HG03139 (cell line): ENCODE measurements at regions not wholly inside any gene's neighbourhood (a gene's known extent, or its start where the extent isn't known, plus 50 kb on each side); places are given as distances from the start of the nearest gene placed in this dataset.
A peak's percentile ranks its signal among the peaks of the same experiment; 100 is the strongest.

ENCODE experiments used
- ATAC-seq: cut with Tn5 transposase; IDR thresholded peaks from one replicate; pipeline ENCODE4 v1.9.1; 2021; ENCODE audit not compliant: unreplicated experiment

DNA sequence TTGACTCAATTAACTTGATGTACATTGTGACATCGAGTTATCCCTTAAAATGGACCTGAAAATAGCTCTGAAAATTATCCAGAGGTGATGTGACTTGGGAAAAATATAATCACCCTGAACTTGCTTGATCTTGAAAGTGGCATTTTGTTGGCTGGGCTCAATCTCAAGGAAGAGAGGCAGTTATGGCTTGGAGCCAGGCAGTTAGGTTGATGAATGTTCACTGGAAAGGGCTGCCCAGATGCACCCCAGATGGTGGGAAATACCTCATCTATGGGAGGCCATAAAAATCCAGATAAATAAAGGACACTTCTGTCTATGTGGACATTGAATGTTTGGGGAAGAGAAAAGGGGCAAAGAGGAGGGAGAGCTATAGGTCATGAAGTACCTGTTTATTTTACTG is 55.7 kb upstream of the OR5AN1 start:
- ATAC-seq: no peak

DNA sequence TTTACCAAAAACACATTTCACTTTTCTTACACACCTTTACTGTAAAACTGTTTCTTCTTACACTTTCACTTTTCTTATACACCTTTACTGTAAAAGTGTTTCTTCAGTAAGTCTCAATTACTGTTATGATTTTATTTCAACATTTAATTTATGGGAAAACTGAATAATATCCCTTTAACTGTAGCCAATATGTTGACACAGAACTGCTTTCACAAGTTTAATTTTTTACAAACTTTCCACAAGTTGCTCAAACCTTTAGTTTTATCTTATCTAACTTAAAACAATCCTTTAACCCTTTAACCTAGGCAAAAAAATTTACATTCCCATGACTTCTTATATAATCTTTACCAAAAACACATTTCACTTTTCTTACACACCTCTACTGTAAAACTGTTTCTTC is 63.3 kb upstream of the OR5AN1 start:
- ATAC-seq: no peak

DNA sequence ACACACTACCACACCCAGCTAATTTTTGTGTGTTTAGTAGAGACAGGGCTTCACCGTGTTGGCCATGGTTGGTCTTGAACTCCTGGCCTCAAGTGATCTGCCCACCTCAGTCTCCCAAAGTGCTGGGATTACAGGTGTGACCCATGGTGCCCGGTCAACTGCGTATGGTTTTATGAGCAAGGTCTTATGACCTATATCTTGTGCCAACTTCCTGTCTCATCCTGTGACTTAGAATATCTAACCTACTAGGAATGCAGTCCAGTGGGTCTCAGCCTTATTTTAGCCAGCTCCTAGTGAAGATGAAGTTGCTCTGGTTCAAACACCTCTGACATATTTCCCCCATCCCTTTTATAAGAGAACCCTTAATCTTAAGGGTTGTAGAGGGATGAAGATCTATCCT is 66.1 kb upstream of the OR5AN1 start:
- no peak for ATAC-seq

DNA sequence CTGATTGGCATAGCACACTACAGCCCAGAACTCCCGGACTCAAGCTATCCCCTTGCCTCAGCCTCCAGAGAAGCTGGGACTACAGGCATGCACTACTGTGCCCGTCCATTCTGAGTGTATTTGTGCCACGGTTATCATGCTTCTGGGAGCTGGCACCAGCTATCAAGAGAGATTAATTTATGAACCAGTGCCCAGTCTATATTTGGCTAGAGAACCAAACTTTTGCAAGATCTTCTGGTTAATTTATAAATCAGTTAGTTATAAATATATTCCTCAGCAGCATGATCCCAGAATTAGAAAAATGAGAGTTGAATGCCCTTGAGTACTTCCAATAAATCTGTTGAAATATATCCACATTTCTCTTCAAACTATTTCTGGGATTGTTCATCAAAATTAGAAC is 67.5 kb upstream of the OR5AN1 start:
- ATAC-seq: no peak

DNA sequence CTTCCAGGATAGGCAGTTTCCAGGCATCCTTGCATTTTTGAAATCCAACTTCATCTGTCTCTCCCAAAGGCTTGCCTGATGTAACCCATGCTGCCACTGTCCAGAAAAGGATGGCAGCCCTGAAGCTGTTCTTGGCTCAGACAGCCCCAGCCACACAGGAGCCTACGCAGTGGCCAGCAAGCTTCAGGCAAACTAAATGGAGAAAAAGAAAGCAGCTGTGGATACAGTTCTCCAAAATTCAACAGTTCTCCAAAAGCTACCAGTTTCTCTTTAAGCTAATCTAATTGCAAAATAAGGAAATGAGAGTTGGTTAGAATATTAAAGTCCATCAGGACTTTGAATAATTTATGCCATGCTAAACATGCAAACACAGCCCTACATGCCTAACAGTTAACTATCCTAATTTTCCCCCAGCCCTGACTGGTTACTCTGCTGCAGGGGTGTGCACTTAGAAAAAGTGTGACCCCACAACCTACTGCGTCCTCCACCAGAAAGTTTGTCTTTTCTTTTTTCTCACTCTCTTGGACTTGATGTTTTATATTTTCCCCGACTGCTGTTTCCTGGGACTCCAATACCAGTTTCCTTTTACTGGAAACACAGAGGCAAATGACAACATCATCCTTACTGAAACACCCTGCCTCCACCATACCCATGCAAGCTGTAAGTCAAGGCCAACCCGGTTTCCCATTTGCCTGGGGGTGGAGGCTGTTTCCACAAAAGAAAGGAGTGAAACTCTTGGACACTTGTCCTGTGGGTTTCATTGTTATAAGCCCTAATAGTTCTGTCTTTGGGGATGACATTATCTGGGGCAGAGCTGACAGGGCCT is 69.1 kb upstream of the OR5AN1 start:
- no peak for ATAC-seq

DNA sequence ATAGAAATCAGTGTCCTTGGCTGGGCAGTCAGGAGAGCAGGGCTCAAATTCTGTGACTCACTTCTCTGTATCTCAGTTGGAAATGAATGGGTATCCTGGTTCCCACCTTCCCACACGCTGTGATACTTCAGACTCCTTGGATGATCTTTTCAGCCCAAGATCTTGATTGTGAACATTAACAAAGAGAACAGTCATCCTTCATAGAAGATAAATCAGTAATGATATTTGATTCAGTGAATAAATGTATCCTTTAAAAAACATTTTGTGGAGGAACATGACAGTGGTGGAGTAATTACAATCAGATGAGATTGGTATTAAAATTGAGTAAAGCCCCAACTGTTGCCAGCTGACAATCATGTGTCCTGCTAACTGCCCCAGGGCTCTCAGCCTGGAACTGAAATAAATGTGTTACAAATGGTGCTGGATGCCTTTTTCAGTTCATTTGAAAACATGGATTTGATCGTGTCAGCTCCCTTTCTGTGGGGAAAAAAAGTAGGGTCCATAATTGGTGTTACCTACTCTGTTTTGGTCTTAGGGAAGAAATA is 72.9 kb upstream of the OR5AN1 start:
- ATAC-seq: no peak

DNA sequence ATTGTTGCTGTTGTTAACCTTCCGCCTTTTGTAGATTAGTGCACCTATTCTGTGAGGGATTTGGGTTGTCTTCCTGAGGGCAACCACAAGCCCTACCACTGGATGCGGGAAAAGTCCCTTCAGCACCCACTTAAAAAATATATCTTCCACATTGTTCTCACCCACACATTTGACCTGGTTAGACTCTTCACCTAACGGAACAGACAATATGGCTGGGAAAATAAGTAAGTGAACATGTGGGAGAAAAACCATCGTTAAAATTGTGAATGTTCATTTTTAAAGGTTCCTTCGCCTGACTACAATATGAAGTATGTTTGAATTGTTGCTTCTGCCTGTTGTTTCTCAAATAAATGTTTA is 72.0 kb upstream of the MPEG1 start:
- no peak for ATAC-seq

DNA sequence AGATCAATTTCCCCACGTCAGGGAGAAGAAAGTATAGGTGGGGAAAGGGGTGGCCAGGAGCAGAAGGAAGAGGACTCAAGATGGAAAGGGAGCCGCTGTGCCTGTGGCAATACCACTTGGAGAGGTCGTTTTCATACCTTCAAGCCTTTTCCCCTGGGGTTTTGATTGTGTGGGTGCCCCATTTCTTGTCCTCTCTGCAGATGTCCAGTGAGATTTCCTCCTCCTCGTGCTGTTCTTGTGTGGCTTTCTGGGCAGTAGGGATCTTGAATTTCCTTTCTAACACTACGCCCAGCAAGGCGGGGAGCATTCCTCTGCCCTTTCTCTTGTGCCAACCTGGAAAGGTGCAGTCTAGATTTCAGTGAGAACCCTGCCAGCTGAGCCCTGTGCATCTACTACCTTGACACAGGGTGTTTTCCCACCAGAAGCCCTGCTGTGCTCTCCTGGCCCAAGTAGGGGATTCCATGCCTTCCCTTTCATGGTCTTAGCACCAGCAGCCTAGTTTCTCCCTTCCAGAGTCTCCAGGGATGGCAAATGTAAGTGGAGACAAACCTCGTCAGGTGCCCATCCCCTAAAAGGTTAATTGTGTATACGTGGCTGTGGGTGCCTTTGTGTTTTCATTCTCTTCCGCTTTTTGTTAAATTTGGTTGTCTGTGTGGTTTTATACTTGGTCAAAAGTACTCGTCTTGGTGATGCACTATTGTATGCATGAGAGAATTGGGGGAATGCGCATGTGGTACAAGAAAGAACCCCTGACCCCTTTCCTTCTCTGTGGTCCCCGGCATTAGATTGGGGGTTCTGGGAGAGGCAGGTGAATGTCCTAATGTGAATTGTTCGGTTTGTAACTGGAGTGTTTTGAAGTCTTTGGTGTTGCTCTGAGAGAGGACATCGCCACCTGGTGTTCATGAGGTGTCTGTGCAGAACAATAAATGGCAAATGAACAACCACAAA is 71.4 kb upstream of the MPEG1 start:
- ATAC-seq: peak; percentile 72

DNA sequence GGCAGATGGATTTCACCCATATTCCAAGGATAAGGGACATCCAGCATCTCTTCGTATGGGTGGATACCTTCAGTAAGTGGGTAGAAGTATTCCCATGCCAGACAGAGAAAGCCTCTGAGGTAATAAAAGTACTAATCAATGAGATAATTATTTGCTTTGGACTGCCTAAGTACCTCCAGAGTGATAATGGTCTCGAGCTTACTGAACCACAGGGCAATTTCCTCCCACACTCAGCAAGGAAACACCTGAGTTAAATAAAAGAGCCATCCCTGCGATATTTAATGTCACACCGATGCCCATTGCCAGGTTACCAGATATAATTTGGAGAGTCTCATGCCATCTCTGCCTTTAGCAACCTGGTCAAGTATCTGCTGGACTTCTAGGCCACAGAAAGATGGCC is 70.6 kb upstream of the MPEG1 start:
- ATAC-seq: no peak

DNA sequence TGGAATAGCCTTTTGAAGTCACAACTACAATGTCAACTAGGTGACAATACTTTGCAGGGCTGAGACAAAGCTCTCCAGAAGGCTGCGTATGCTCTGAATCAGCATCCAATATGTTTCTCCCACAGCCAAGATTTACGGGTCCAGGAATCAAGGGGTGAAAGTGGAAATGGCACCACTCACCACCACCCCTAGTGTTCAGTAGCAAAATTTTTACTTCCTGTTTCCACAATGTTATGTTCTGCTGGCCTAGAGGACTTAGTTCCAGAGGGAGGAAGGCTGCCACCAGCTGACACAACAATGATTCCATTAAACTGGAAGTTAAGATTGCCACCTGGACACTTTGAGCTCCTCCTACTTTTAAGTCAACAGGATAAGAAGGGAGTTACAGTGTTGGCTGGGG is 68.5 kb upstream of the MPEG1 start:
- no peak for ATAC-seq

DNA sequence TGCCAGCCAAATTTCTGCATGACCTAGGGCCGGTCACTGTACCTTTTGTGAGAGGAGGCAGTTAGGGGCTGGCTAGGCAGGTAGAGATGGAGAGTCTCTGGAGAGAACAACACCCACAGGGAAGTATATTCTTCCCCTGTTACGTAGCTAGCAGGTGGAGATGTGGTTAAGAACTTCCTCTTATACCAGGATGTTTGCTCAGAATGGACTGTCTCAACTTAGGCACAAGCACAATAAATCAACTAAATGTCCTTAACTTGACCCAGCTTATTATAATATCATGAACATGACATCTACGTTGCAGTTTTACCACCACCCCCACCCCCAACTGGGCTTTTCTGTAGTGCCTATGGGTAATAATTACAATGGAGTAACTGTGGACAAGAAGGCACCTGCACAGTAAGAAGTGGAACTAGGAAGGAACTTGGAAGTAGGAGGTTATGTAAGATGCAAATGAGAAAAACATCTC is 60.7 kb upstream of the MPEG1 start:
- ATAC-seq: peak; percentile 89

DNA sequence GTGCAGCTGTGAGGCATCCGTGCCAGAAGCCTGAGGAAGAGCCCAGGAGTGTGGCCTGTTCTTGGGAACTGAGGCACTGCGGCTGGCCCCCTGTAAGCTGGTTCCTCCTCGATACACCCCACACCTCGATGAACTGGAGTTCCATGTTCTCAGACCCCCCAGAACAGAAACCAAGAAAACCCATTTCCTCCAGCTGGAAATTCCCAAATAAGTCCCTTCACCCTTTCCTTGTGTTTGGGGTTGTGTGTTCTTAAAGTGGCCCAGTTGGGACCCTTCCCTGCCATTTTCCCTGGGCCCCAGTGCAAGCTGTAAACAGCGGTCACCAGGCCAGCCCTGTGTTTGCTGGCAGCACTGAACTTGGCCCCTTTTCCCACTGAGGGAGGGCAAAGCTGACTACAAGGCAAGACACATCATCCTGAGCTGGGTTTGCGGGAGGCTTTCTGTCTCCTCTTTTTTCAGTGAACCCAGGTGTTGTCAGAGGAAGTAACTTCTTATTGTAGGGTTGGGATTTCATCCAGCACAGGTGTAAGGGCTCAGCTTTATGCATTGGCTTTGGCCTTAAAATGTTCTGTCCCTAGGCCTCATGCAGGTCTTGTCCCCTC is 60.1 kb upstream of the MPEG1 start:
- no peak for ATAC-seq

DNA sequence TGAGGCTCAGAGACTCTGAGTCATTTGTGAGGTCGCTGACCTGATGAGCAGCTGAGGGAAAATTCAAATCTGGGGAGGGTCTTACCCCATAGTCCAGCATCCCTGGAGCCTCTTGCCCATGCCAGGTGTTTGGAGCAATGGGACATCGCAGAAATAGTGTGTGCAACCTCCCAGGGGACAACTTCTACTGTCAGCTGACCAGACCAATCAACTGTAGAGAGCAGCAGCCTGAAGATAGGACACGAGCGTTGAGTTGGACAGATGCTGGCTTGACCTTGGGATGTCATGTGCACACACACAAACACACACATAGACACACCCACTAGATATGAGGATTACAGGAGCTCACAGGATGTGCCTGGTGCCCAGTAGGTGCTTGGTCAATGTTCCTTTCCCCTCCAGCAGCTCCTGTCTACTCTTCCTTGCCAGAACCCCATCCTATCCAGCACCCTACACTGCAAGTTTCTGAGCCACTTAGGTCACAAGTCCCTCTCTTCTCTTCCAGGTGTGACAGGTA is 59.1 kb upstream of the MPEG1 start:
- no peak for ATAC-seq

DNA sequence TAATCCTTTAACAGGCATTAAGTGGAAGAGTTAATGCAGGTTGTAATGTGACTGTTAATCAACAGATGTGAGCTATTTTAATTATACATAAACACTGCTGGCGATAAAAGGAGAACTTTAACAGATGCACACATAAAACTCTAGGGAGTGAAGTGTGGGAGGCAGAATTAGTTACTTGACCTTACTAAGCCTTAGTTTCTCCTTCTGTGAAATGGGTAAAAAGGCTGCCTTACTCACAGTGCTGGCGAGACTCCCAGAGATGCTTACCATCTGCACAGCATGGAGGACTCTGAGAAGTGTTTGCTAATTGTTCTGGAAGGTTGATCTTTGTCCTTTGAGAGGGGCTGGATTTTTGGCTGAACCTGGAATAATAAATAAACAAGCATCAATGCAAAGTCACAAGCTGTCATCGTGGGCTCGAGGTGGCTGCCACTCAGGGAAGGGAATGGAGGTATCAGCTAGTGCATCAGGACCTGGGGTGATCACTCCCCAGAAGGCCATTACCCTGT is 58.6 kb upstream of the MPEG1 start:
- ATAC-seq: no peak

DNA sequence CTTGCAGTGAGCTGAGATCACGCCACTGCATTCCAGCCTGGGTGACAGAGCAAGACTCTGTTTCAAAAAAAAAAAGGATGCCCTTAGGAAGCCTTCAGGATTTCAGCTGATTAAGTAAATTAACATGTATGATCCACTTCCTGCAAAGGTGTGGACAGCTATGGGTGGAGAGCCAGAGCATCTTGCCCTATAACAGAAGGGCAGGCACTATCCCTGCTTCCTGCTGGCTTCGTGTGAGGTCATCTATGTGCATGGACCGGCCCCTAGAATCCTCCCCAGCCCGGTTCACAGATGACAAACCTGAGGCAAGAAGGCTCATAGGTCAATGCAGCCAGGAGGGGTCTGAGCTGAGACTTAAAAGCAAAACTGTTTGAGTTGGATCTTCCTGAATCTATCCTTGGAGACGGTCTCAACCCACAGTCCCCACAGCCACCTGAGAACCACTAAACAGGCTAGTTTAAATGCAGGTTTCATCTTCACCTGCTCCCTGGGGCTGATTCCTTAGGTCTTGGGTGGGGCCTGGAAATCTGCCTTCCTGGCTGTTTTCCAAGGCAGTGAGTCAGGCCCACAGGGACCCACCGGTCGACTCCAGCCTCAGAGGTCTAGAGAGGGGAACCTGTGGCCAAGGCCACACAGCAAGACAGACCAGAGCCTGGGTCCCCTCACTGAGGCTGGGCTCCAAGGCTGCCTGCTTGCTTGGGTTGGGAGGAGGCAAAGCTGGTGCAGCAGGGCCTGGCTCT is 55.2 kb upstream of the MPEG1 start:
- no peak for ATAC-seq

DNA sequence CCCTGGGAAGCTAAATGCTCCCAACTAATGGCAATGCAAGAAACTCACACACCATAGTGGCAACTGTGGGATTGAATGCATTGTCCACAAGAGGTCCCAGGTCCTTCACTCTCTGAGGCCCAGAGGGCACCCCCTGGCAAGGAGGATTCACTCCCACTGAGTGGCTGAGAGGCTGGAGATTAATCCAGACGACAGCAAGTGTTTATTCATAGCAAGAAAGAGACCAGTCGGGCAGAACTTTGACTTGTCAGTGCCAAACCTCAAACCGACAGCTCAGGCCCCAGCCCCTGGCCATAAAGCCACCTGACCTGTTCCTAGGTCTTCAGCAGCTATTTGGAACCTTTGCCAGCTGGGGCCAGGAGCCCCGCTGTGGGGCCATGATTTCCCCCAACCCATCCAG is 54.5 kb upstream of the MPEG1 start:
- peak; percentile 55 for ATAC-seq

DNA sequence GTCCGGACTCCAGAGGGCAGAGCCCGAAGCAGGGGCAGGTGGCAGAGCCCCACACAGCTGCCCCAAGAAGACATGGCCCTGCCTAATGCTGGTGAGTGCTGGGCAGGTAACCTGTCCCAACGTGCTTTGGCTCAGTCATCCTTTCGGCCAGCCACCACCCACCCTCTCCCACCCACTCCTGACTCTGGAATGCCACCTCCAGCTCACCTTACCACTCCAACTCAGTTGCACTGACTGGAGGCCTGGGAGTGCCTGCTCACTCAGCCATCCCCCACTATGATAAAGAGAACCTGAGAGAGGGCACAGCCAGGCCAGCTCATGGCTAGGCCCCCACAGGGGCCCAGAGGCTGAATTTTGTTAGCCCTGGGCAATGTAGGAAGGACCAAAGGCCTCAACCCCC is 53.8 kb upstream of the MPEG1 start:
- ATAC-seq: no peak

DNA sequence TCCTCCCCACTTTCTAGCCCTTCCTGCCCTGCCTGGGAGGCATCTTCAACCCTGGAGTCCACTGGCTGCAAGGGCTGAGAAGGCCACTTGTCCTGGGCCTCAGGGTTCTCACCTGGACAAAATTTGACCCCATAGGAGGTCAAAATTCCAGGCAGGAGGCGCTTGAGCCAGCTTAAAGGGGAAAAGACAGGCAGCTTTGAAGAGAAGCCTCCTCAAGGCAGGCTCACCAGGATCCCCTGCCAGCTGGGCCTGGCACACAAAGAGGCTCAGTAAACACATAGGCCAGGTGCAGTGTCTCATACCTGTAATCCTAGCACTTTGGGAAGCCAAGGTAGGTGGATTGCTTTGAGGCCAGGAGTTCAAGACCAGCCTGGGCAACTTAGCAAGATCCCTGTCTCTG is 53.0 kb upstream of the MPEG1 start:
- ATAC-seq: no peak

DNA sequence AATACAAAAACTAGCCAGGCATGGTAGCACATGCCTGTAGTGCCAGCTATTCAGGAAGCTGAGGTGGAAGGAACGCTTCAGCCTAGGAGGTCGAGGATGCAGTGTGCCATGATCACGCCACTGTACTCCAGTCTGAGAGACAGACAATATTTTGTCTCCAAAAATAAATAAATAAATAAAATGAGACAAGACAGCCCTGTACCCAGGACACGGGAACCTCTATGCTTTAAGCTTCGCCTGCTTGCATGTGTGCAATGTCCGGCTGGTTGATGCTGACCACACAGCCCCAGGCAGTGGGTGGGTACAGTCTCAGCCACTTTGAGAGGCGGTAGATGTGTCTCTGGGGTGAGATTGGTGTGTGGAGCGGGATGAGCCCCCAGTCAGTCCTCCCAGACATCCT is 52.0 kb upstream of the MPEG1 start:
- no peak for ATAC-seq

DNA sequence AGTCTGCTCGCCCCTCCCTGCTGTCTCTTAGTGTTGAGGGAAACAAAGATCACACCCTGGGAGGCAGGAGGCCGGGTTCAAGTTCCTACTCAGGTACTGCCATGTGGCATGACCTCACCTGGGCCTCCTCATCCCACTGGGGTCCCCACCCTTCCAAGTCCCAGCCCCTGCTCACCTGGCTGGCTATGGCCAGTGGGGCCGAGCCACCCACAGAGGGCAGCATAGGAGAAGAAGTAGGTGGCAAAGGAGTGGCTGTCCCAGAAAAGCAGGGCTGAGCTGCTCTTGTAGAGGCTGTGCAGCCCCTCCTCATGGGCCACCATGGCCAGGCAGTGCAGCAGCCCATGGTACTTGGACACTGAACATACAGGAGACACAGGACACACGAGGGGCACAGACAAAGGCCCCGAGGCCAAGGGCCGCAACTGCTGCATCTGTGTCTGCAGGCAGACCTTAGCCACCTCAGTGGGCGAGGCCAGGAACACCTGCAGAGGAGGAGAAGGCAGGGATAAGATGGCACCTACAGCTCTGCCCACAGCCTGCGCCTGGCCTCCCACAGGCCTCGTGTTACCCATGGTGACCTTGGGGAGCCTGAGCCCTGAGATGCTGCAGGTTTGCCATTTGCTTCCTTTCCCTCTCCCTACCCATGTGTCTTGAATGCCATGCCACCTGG is 50.6 kb upstream of the MPEG1 start:
- no peak for ATAC-seq
